NT2/D1 (cell line): ENCODE measurements at regions not wholly inside any gene's neighbourhood (a gene's known extent, or its start where the extent isn't known, plus 50 kb on each side); places are given as distances from the start of the nearest gene placed in this dataset.
"Not testable (repeated sequence)": the region's sequence is repeated elsewhere in the genome, so short reads cannot be mapped to it uniquely, and the experiment has no call there.

Experiments
- DNase-seq: peaks from one replicate; pipeline ENCODE4 v3.0.0-alpha.2; 2011; ENCODE audit warnings: low read depth, low spot score
- H3K27me3 ChIP-seq: 2 replicates; pipeline ENCODE4 v1.6.0; 2011; ENCODE audit warnings: mild to moderate bottlenecking; ENCODE audit not compliant: insufficient read length, insufficient read depth
- H3K36me3 ChIP-seq: 2 replicates; pipeline ENCODE4 v1.6.1; 2011; ENCODE audit warnings: mild to moderate bottlenecking, low read length, mixed read lengths; ENCODE audit not compliant: insufficient read depth, insufficient read length
- H3K4me1 ChIP-seq: 2 replicates; pipeline ENCODE4 v1.5.1; 2011; ENCODE audit not compliant: insufficient read depth, insufficient read length
- H3K4me3 ChIP-seq: 2 replicates; pipeline ENCODE4 v1.5.1; 2011; ENCODE audit warnings: low read depth; ENCODE audit not compliant: insufficient read length
- H3K9ac ChIP-seq: 2 replicates; pipeline ENCODE4 v1.6.0; 2011; ENCODE audit warnings: low read depth; ENCODE audit not compliant: insufficient read length
- H3K9me3 ChIP-seq: 2 replicates; pipeline ENCODE4 v1.5.1; 2011; ENCODE audit warnings: mild to moderate bottlenecking, low read length; ENCODE audit not compliant: insufficient read depth
- SUZ12 ChIP-seq: IDR thresholded peaks from 2 replicates; pipeline ENCODE4 v1.6.1; 2011; ENCODE audit not compliant: insufficient read length, insufficient read depth; ENCODE audit errors: extremely low read depth
- YY1 ChIP-seq: IDR thresholded peaks from 2 replicates; pipeline ENCODE4 v1.6.1; 2011; ENCODE audit not compliant: insufficient read length, insufficient read depth
- ZNF274 ChIP-seq: IDR thresholded peaks from 2 replicates; pipeline ENCODE4 v1.6.1; 2011; ENCODE audit warnings: mild to moderate bottlenecking, low read depth, low read length

DNA sequence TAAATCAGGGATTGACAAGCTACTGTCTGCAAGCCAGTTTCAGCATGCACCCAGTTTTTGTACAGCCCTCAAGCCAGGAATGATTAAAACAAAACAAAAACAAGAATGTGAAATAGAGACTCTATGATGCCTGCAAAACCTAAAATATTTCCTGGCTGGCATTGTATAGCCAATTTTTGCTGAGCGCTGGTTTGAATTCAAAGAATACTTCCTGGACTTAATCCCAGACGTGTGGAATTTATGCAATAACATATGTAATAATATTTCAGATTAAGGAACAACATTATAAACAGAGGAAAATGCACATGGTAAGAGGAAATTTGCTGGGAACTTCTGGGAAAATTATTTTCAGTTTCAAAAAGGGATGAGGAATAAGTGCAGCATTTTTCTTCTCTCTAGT, 148.1 kb upstream of the RPRM start:
- H3K4me3 ChIP-seq = no peak overlapping the region
- no peaks in the 10 kb centered on the region for H3K27me3 ChIP-seq
- H3K9ac ChIP-seq = no peak overlapping the region
- no peak for DNase-seq
- no peaks in the 10 kb centered on the region for H3K4me1 ChIP-seq
- TF ChIP-seq SUZ12 (no peak), ZNF274 (no peak), YY1 (no peak)
- no peaks in the 10 kb centered on the region for H3K9me3 ChIP-seq
- H3K36me3 ChIP-seq = no peaks in the 10 kb centered on the region

DNA sequence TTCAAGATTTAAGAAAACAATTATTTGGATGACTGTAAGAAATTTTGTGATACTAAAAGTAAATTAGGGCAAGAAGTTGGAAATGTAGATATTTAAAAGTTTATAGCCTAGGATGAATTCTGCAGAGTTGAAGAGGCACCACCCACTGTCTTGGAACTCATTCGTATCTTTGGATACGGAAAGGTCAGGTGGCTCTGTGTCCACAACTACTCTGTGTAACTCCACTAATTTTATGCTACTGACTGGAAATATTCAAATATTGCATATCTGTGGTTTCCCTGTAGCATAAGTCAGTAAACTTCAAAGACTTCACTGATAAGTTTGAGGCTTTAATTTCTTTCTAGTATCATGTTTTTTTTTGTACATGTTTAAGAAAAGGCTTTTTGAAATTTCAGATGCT, 156.9 kb upstream of the RPRM start:
- DNase-seq = no peak
- no peak overlapping the region for H3K4me3 ChIP-seq
- TF ChIP-seq SUZ12 (no peak), ZNF274 (no peak), YY1 (no peak)

DNA sequence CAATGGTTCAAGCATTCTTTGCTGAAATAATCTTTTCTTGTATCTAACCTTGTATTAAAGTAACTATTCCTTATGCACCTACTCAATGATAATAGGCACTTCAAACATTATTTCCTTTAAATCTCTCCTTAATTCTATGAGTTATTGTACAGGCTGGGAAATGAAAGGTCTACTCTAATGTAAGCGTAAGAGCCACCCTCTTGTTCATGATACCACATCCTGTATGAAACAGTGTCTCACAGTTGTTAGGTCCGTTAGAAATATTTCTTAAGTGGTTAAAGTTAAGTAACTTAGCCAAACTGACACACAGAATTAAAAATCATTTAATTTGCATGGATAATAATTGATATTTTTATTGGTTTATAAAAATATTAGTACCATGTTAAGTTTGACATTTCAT, 162.5 kb upstream of the RPRM start:
- TF ChIP-seq YY1 = no peak
- TF ChIP-seq ZNF274 = no peak
- no peak for TF ChIP-seq SUZ12
- Histone ChIP-seq H3K9ac (no peak overlapping the region), H3K4me1 (no peaks in the 10 kb centered on the region), H3K36me3 (no peaks in the 10 kb centered on the region), H3K4me3 (no peak overlapping the region), H3K9me3 (no peaks in the 10 kb centered on the region), H3K27me3 (no peaks in the 10 kb centered on the region)
- DNase-seq = no peak

More for the DNA sequence above, 156.9 kb upstream of the RPRM start:
- H3K9me3 ChIP-seq = no peaks in the 10 kb centered on the region
- no peaks in the 10 kb centered on the region for H3K27me3 ChIP-seq
- no peak overlapping the region for H3K9ac ChIP-seq
- no peaks in the 10 kb centered on the region for H3K4me1 ChIP-seq
- no peaks in the 10 kb centered on the region for H3K36me3 ChIP-seq

DNA sequence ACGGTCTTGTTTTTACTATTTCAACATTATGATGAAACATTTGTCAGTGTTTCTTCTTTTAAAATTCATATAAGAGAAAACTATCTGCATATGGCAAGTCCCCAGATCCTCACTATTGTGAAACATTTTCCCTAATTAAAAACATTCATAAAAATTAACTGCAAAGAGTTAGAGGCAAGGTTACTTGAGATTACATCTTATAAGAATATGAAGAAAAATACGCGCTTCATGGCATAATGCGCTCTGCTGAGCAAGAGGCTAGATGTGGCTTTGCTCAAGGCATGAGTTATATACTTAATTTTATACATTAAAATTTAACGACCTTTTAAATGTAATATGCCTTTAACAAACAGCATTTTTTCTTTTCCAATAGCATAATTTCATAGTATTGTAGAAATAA, 166.4 kb upstream of the RPRM start:
- Histone ChIP-seq H3K36me3 (no peaks in the 10 kb centered on the region), H3K27me3 (no peaks in the 10 kb centered on the region), H3K9ac (no peak overlapping the region), H3K9me3 (no peaks in the 10 kb centered on the region), H3K4me3 (no peak overlapping the region), H3K4me1 (no peaks in the 10 kb centered on the region)
- DNase-seq = no peak
- TF ChIP-seq YY1 (no peak), ZNF274 (no peak), SUZ12 (no peak)

DNA sequence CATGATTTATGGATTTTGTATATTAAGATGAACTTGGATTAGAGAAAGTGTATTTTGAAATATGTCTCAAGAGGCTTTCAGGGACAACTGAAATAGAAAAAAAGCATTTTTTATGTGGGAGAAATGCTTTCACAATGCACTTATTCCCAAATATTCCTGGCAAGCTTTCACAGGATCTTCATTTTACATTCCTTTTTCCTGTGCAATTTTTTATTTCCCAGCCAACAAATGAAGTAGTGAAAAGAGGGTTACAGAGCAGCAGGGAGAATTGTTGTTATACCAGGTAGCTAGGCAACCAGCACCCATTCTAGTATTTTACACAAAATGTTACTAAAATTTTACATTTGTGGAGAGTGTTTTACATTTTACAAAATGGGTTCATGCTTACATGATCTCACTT, 167.0 kb upstream of the RPRM start:
- Histone ChIP-seq H3K36me3 (no peaks in the 10 kb centered on the region), H3K9me3 (no peaks in the 10 kb centered on the region), H3K27me3 (no peaks in the 10 kb centered on the region), H3K4me1 (no peaks in the 10 kb centered on the region), H3K4me3 (no peak overlapping the region), H3K9ac (no peak overlapping the region)
- no peak for DNase-seq
- no peak for TF ChIP-seq SUZ12
- TF ChIP-seq ZNF274 = no peak
- TF ChIP-seq YY1 = no peak

DNA sequence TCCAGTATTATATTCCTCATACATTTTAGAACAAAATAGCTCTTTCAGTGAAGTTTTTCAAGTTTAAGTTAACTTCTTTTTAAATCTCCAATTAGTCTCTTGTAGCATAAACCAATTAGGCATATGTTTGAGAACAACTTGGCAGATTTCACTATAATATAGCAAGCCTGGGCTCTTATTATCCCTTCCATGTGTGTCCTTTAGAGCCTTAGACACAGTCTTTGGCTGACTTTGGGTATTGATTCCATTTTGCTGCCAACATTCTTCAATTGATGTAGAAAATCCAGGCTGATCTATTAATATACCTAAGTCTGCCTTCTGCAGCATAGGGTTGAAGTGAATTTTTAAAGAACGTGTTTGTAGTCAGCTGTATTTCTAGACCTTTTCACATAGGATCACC, 179.1 kb upstream of the RPRM start:
- Histone ChIP-seq H3K9ac (no peak overlapping the region), H3K4me3 (no peak overlapping the region), H3K36me3 (no peaks in the 10 kb centered on the region), H3K27me3 (no peaks in the 10 kb centered on the region), H3K9me3 (no peaks in the 10 kb centered on the region), H3K4me1 (no peaks in the 10 kb centered on the region)
- DNase-seq = no peak
- TF ChIP-seq ZNF274 = no peak
- TF ChIP-seq YY1 = no peak
- no peak for TF ChIP-seq SUZ12

DNA sequence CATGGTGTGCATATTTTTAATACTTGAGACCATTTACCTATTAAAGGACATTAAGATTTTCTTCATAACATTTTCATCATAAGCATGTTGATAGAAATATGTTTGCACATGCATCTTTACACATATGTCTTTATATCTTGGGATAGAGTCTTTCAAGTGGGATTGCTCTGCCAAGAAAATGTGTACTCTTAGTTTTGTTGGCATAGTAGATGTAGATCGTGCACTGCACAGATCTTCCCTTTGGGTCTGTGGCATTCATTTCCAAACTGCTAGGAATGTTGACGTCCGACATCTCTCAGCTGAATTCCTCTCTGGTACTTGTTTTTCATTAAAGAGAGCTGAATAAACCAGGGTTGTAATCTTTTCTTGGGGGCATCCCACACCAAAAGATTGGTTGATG, 183.2 kb upstream of the RPRM start:
- Histone ChIP-seq H3K9me3 (peaks cover 11% of the 10 kb centered on the region; the same call in 1 of the 2 replicates), H3K4me3 (no peak overlapping the region)
- TF ChIP-seq YY1 (no peak), SUZ12 (no peak), ZNF274 (no peak)

DNA sequence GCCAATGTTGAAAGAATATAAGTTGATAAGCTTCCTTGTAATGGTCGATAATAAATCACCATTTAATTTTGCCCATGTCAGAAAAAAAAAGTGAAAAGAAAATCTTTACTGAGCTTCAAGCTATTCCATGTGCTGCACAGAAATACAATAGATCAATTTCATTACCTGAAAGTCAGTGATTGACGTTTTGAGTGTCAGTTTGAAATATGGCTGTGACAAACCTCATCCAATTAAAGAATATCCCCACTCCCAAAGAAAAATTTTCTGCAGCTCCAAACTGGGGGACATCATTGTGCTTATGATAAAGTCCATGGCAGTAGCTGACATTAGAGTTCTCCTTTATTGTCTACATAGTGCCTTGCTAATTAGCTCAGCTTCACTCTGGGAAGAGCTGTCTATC, 184.8 kb upstream of the RPRM start:
- Histone ChIP-seq H3K4me1 (no peaks in the 10 kb centered on the region), H3K9me3 (peaks cover 11% of the 10 kb centered on the region; the same call in 1 of the 2 replicates), H3K27me3 (no peaks in the 10 kb centered on the region), H3K4me3 (no peak overlapping the region), H3K9ac (no peak overlapping the region), H3K36me3 (no peaks in the 10 kb centered on the region)
- TF ChIP-seq YY1 (no peak), ZNF274 (no peak), SUZ12 (no peak)
- no peak for DNase-seq

More for the DNA sequence above, 183.2 kb upstream of the RPRM start:
- H3K27me3 ChIP-seq = no peaks in the 10 kb centered on the region
- no peak for DNase-seq
- no peaks in the 10 kb centered on the region for H3K4me1 ChIP-seq
- no peaks in the 10 kb centered on the region for H3K36me3 ChIP-seq
- H3K9ac ChIP-seq = no peak overlapping the region

DNA sequence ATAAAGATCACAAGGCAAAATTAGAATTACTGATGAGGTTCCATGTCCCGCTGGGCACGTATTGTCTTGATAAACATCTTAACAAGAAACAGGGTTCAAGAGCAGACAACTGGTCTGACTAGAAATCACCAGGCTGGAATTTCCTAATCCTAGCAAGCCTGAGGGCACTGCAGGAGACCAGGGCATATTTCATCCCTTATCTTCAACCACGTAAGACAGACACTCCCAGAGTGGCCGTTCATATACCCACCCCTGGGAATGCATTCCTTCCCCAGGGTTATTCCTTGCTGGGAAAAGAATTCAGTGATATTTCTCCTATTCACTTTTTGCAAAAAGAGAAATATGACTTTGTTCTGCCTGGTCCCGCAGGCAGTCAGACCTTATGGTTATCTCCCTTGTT, 185.4 kb upstream of the RPRM start:
- not testable (repeated sequence) for H3K4me1 ChIP-seq

More for the DNA sequence above, 185.4 kb upstream of the RPRM start:
- H3K9me3 ChIP-seq = peaks cover 11% of the 10 kb centered on the region; the same call in 1 of the 2 replicates
- H3K36me3 ChIP-seq, H3K27me3 ChIP-seq, H3K9ac ChIP-seq, H3K4me3 ChIP-seq, DNase-seq: not testable (repeated sequence)
